Parathyroid adenoma (tissue), 2 donors: ENCODE measurements at regions not wholly inside any gene's neighbourhood (a gene's known extent, or its start where the extent isn't known, plus 50 kb on each side); places are given as distances from the start of the nearest gene placed in this dataset.
"Not testable (repeated sequence)": the region's sequence is repeated elsewhere in the genome, so short reads cannot be mapped to it uniquely, and the experiment has no call there.

Experiments used
- H2AFZ ChIP-seq: fragments of 300-600 bp; sonication (generic); one replicate; pipeline ENCODE4 v1.7.0; 2017; ENCODE audit warnings: antibody characterized with exemption, mild to moderate bottlenecking
- H3K27ac ChIP-seq: fragments of 300-600 bp; sonication (generic); one replicate; pipeline ENCODE4 v1.7.0; 2017
- H3K27me3 ChIP-seq: fragments of 300-600 bp; sonication (generic); one replicate; pipeline ENCODE4 v1.7.0; 2017; ENCODE audit warnings: low read length; ENCODE audit not compliant: control insufficient read depth, insufficient read depth
- H3K36me3 ChIP-seq: fragments of 300-600 bp; sonication (generic); one replicate; pipeline ENCODE4 v1.7.0; 2017; ENCODE audit warnings: low read length; ENCODE audit not compliant: control insufficient read depth, insufficient read depth
- H3K4me1 ChIP-seq: fragments of 300-600 bp; sonication (generic); one replicate; pipeline ENCODE4 v1.7.0; 2017; ENCODE audit warnings: control low read depth
- H3K4me2 ChIP-seq: fragments of 300-600 bp; sonication (generic); one replicate; pipeline ENCODE4 v1.7.0; 2017; ENCODE audit warnings: low read length
- H3K4me3 ChIP-seq: fragments of 300-600 bp; sonication (generic); one replicate; pipeline ENCODE4 v1.7.0; 2017; ENCODE audit warnings: low read depth, low read length
- H3K79me2 ChIP-seq: fragments of 300-600 bp; sonication (generic); one replicate; pipeline ENCODE4 v1.7.0; 2017; ENCODE audit warnings: control low read depth
- H3K9ac ChIP-seq: fragments of 300-600 bp; sonication (generic); one replicate; pipeline ENCODE4 v1.7.0; 2017; ENCODE audit warnings: mild to moderate bottlenecking
- H3K9me3 ChIP-seq: fragments of 300-600 bp; sonication (generic); one replicate; pipeline ENCODE4 v1.7.0; 2017; ENCODE audit warnings: low read length; ENCODE audit not compliant: control insufficient read depth
- TF ChIP-seq, protein P1 (sequence below): fragments of 300-600 bp; sonication (generic); IDR thresholded peaks from one replicate; pipeline ENCODE4 v1.7.0; 2017; ENCODE audit warnings: antibody characterized with exemption, mild to moderate bottlenecking
- donor health status: primary hyperparathyroidism.

DNA sequence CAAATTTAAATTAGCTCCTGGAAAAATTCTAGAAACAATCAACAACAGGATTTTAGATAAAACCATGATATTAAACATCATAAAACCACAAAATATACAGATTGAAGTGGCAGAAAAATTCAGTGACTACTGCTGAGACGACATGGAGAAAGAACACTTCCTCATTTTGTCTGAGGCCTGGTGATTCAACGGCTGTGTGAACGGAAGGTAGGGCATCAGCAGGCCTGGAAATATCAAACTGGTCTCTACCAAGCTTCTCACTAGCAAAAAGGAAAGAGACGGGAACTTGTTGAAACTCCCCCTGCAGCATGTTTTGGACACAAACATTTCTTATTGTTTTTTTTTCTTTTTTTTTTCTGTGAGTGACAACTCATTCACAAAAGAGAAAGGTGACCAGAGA, 58.0 kb upstream of the AHI1 start:
- Histone ChIP-seq H3K9me3 (no peaks in the 10 kb centered on the region), H3K4me1 (no peaks in the 10 kb centered on the region), H3K27me3 (no peaks in the 10 kb centered on the region), H3K4me3 (no peak overlapping the region), H2AFZ (no peak overlapping the region), H3K79me2 (no peaks in the 10 kb centered on the region), H3K36me3 (no peaks in the 10 kb centered on the region), H3K9ac (no peak overlapping the region), H3K4me2 (no peak overlapping the region), H3K27ac (no peak overlapping the region)
- TF ChIP-seq, protein P1, sequence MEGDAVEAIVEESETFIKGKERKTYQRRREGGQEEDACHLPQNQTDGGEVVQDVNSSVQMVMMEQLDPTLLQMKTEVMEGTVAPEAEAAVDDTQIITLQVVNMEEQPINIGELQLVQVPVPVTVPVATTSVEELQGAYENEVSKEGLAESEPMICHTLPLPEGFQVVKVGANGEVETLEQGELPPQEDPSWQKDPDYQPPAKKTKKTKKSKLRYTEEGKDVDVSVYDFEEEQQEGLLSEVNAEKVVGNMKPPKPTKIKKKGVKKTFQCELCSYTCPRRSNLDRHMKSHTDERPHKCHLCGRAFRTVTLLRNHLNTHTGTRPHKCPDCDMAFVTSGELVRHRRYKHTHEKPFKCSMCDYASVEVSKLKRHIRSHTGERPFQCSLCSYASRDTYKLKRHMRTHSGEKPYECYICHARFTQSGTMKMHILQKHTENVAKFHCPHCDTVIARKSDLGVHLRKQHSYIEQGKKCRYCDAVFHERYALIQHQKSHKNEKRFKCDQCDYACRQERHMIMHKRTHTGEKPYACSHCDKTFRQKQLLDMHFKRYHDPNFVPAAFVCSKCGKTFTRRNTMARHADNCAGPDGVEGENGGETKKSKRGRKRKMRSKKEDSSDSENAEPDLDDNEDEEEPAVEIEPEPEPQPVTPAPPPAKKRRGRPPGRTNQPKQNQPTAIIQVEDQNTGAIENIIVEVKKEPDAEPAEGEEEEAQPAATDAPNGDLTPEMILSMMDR, result no peak

DNA sequence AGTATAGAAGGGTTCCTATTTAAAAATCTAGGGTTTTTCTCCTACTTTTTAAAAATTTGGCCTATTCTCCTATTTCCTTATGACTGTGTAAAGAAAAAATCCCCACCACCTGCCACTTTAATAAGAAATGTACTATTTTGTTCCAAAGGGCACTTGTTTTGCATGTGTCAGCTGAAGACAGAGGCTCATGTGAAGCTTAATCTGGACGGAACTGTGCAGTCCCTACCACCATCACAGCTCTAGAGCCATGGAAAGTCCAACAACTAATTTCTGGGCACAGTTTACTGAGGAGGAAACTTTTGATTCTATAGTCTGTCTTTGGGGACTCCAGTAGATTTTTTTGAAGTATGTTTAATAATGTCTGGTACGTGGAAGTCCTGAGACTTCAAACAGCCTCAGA, 60.0 kb upstream of the AHI1 start:
- Histone ChIP-seq H3K4me1 (no peaks in the 10 kb centered on the region), H3K9ac (no peak overlapping the region), H3K4me3 (no peak overlapping the region), H3K36me3 (no peaks in the 10 kb centered on the region), H3K27me3 (no peaks in the 10 kb centered on the region), H3K9me3 (no peaks in the 10 kb centered on the region), H3K4me2 (no peak overlapping the region), H3K79me2 (no peaks in the 10 kb centered on the region), H2AFZ (no peak overlapping the region), H3K27ac (no peak overlapping the region)
- TF ChIP-seq, protein P1, result no peak

DNA sequence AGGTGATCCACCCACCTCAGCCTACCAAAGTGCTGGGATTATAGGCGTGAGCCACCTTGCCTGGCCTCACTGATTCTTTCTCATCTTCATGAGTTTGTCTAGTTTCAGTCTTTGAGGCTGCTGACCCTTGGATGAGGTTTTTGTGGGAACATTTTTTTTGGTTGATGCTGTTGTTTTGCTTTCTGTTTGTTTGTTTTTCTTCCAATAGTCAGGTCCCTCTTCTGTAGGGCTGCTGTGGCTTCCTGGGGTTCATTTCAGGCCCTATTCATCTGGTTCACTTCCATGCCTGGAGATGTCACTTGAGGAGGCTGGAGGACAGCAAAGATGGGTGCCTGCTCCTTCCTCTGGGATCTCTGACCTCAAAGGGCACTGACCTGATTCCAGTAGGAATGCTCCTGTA, 68.1 kb upstream of the AHI1 start:
- H2AFZ ChIP-seq, H3K9ac ChIP-seq, H3K4me2 ChIP-seq, H3K79me2 ChIP-seq, H3K27ac ChIP-seq, H3K27me3 ChIP-seq, H3K9me3 ChIP-seq, H3K36me3 ChIP-seq, H3K4me3 ChIP-seq, H3K4me1 ChIP-seq: not testable (repeated sequence)

DNA sequence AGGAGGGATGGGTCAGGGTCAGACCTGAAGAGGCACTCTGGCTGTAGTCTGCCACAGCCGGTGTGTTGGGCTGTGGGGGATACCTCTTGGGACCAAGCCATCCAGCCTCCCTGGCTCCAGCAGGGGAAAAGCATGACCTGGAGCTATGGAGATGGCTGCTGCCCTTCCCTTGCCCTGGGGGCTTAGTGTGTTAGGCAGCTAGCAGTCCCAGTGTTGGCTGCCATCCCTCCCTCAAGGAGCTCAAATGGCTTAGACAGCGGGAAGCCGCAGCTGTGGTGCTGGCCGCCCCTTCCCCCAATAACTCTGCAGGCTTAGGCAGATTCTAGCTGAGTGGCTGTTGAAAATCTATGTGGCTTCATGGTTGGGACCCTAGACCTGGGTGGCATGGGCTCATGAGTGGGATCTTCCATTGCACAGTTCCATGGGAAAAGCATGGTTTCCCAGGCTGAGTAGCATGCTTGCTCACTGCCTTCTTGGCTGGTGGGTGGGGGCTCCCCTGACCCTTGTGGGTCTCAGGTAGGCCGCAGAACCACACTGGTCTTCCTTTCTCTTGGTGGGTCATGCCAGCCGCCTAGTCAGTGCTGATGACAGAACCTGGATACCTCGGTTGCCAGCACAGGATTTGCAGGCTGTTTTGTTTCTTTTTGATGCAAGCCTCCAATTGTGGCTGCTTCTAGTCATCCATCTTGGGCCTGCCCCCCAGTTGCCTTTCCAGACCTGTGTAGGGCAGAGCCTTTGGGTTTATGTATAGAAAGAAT, 69.0 kb upstream of the AHI1 start:
- Histone ChIP-seq H3K27me3 (no peaks in the 10 kb centered on the region), H3K4me1 (no peaks in the 10 kb centered on the region), H3K9me3 (no peaks in the 10 kb centered on the region), H2AFZ (no peak overlapping the region), H3K9ac (no peak overlapping the region), H3K27ac (no peak overlapping the region), H3K4me2 (no peak overlapping the region), H3K36me3 (no peaks in the 10 kb centered on the region), H3K4me3 (no peak overlapping the region), H3K79me2 (no peaks in the 10 kb centered on the region)
- TF ChIP-seq, protein P1, result no peak

DNA sequence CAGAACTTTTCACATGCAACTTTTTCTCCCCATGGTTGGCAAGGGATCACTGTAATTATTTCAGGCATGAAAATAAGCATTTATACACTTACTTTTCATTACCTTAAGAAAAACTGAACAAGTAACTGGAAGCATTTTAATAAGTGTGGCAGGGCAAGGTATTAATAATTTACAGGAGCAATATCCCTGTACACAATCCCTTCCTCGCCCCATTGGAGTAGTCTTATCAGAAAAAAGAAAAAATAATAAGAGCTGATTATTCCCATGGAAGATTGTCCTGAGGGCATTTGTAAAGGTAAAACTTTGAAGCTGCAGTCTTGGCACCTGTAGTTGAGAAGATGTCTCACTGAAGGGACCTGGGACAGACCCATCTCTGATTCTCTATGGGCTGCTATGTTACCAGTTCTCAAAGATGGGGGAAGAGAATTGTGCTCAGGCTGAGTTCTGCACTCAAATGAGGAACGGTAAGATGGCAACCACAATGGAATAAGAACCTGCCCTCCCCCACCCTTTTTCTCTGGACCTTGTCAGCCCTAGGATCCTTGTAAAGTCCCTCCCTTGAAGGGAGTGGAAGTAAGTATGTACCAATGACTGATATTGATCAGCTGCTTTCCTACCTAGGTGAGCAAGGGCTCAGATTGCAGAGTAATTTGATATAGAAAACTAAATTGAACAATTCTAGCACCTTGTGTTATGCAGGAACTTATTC, 70.0 kb upstream of the AHI1 start:
- Histone ChIP-seq H3K4me3 (no peak overlapping the region), H3K36me3 (no peaks in the 10 kb centered on the region), H3K9me3 (no peaks in the 10 kb centered on the region), H3K4me2 (no peak overlapping the region), H3K27ac (no peak overlapping the region), H3K4me1 (no peaks in the 10 kb centered on the region), H3K9ac (no peak overlapping the region), H3K27me3 (no peaks in the 10 kb centered on the region), H2AFZ (no peak overlapping the region), H3K79me2 (no peaks in the 10 kb centered on the region)
- TF ChIP-seq, protein P1, result no peak
